Gastroesophageal sphincter (tissue), 4 donors: ENCODE measurements at regions not wholly inside any gene's neighbourhood (a gene's known extent, or its start where the extent isn't known, plus 50 kb on each side); places are given as distances from the start of the nearest gene placed in this dataset.
"Not testable (repeated sequence)": the region's sequence is repeated elsewhere in the genome, so short reads cannot be mapped to it uniquely, and the experiment has no call there.

Experiments
- ATAC-seq: fragments of 150-250 bp; one replicate; pipeline ENCODE4 v1.9.1; 2016; ENCODE audit warnings: mild to moderate bottlenecking, moderate library complexity
- H3K27ac ChIP-seq, 4 donors: fragments of 200-600 bp; sonication (generic) in 3 of 4; 1 replicate in 3 of 4; 2 replicates in 1 of 4; pipeline ENCODE4 v1.5.1; 2016 to 2019
- H3K27me3 ChIP-seq: fragments of 200-600 bp; sonication (generic); one replicate; pipeline ENCODE4 v1.5.1; 2019
- H3K36me3 ChIP-seq, 2 donors: fragments of 200-600 bp; sonication (generic); one replicate each; pipeline ENCODE4 v1.5.1; 2019; ENCODE audit warnings: control low read depth in 1 of 2
- H3K4me1 ChIP-seq, 3 donors: fragments of 200-600 bp; sonication (generic); 1 replicate in 2 of 3; 2 replicates in 1 of 3; pipeline ENCODE4 v1.5.1; 2016 to 2019; ENCODE audit warnings: control low read depth in 2 of 3
- H3K4me3 ChIP-seq, 2 donors: fragments of 200-600 bp; sonication (generic); one replicate each; pipeline ENCODE4 v1.5.1; 2019; ENCODE audit warnings: mild to moderate bottlenecking in 1 of 2, moderate library complexity in 1 of 2
- H3K9me3 ChIP-seq, 3 donors: fragments of 200-600 bp; sonication (generic); one replicate each; pipeline ENCODE4 v1.5.1; 2017 to 2019; ENCODE audit warnings: control low read depth in 2 of 3
- CTCF ChIP-seq, 4 experiments: fragments of 200-600 bp in 2 of 4; fragments of 450-650 bp in 2 of 4; sonication (generic) in 1 of 4; IDR thresholded peaks; one replicate each; pipeline ENCODE4 v1.5.1; 2017 to 2019; ENCODE audit warnings: antibody characterized with exemption in 4 of 4, mild to moderate bottlenecking in 2 of 4, moderate library complexity in 2 of 4
- EP300 ChIP-seq: sonication (generic); formaldehyde crosslinking; IDR thresholded peaks from one replicate; pipeline ENCODE4 v1.6.1; 2017; ENCODE audit warnings: antibody characterized with exemption, mild to moderate bottlenecking
- POLR2A ChIP-seq, 2 donors: fragments of 450-650 bp; IDR thresholded peaks; one replicate each; pipeline ENCODE4 v1.6.1; 2017; ENCODE audit warnings: antibody characterized with exemption in 2 of 2, mild to moderate bottlenecking in 2 of 2, moderate library complexity in 1 of 2
- POLR2AphosphoS5 ChIP-seq: sonication (generic); formaldehyde crosslinking; IDR thresholded peaks from one replicate; pipeline ENCODE4 v1.6.1; 2017; ENCODE audit warnings: antibody characterized with exemption
- WGBS, 2 donors: methylation state at CpG; one replicate each; pipeline ENCODE4 v1.1.5; 2018; ENCODE audit warnings: low coverage in 1 of 2; 5-methylcytosine and 5-hydroxymethylcytosine counted together

DNA sequence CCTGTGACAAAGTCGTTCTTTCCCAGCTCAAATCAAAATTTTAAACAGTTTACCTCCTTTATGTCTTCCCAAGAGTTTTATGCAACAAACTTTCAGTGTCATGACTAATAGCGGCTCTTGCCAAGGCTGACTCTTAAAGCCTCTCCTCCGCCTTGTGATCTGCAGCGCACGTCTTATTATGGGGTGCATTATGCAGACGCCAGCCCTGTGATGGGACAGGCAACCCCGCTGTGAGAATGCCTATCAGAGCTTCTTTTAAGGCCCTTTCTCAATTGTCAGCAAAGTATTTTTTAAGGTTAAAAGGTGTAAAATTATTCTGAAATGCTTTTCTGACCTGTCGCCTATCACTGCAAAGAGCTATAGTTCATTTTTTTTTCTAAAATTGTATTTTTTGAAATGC, 152.8 kb downstream of the SOX1 start:
- Histone ChIP-seq H3K36me3 (no peaks in the 10 kb centered on the region), H3K4me3 (no peak overlapping the region), H3K27ac (no peak overlapping the region), H3K4me1 (no peaks in the 10 kb centered on the region), H3K27me3 (peaks cover 53% of the 10 kb centered on the region), H3K9me3 (no peaks in the 10 kb centered on the region)
- 47 to 48% methylated on average over 3 to 8 of the region's 8 CpGs for WGBS, 2 donors
- TF ChIP-seq EP300 (no peak), POLR2AphosphoS5 (no peak)
- ATAC-seq = no peak

- no peaks in the 10 kb centered on the region for H3K4me1 ChIP-seq
- no peak overlapping the region for H3K4me3 ChIP-seq
- no peaks in the 10 kb centered on the region for H3K36me3 ChIP-seq
- no peaks in the 10 kb centered on the region for H3K9me3 ChIP-seq
- no peak for TF ChIP-seq POLR2A (IDR thresholded peaks at IDR 0.05)
- TF ChIP-seq POLR2AphosphoS5 = no peak
- no peak for TF ChIP-seq EP300
- TF ChIP-seq CTCF (IDR thresholded peaks at IDR 0.05) = no peak
- 70 to 93% methylated on average over 8 to 15 of the region's 15 CpGs for WGBS, 2 donors
- no peak for ATAC-seq
- no peak overlapping the region for H3K27ac ChIP-seq
- H3K27me3 ChIP-seq = peaks cover 55% of the 10 kb centered on the region
Observed at GRCh38 chr13:112220296-112220875, 153.4 kb downstream of the SOX1 start.

DNA sequence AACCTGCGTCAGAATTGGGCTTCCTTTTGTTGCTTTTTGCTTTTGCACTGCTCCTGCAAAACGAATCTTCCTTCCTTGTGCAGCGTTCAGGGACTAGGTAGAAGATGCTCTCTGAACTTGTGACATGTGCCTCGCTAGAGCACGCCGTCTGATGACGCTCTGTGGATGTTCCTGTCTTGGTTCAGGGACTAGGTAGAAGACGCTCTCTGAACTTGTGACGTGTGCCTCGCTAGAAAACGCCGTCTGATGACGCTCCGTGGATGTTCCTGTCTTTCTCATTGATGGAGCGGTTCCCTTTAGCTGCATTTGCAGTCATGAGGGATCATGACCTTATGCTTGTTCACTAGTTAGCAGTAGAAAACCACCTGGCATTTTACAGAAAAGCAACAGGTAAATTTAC, 154.0 kb downstream of the SOX1 start:
- ATAC-seq = no peak
- TF ChIP-seq EP300 = no peak
- TF ChIP-seq POLR2AphosphoS5 = no peak
- TF ChIP-seq CTCF (IDR thresholded peaks at IDR 0.05) = no peak
- Histone ChIP-seq H3K27ac (no peak overlapping the region), H3K36me3 (no peaks in the 10 kb centered on the region), H3K4me1 (no peaks in the 10 kb centered on the region), H3K9me3 (no peaks in the 10 kb centered on the region), H3K27me3 (peaks cover 55% of the 10 kb centered on the region), H3K4me3 (no peak overlapping the region)
- WGBS, 2 donors = 73 to 81% methylated on average over 7 to 9 of the region's 15 CpGs

DNA sequence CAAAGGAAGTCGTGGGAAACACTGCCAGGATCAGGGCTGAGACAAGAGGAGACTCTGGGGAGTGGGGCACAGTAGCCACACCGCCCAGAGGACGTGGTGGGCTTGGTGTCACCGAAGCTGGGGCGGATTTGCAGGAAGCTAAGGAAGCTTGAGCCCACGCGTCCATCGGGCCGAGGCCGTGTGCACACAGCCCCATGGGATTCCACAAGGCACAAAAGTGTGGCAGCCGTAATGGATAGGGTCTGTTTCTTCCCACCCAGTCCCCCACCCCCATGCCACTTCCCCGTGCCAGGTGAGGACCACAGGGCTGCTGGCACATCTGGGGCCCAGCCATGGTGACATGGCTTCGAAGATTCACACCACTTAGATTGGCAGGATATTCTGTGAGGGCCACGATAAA, 153.2 kb upstream of the SPACA7 start:
- no peaks in the 10 kb centered on the region for H3K36me3 ChIP-seq
- no peak for ATAC-seq
- no peaks in the 10 kb centered on the region for H3K4me1 ChIP-seq
- TF ChIP-seq POLR2A (IDR thresholded peaks at IDR 0.05) = no peak
- no peak for TF ChIP-seq EP300
- TF ChIP-seq CTCF (IDR thresholded peaks at IDR 0.05) = no peak
- TF ChIP-seq POLR2AphosphoS5 = no peak
- no peaks in the 10 kb centered on the region for H3K9me3 ChIP-seq
- no peak overlapping the region for H3K4me3 ChIP-seq
- peaks cover 43% of the 10 kb centered on the region for H3K27me3 ChIP-seq
- no peak overlapping the region for H3K27ac ChIP-seq
- 60 to 100% methylated on average over 1 to 2 of the region's 14 CpGs for WGBS, 2 donors

GRCh38 chr13:112223929-112224328, 152.2 kb upstream of the SPACA7 start:
- H3K27me3 ChIP-seq = peaks cover 42% of the 10 kb centered on the region
- not testable (repeated sequence) for H3K27ac ChIP-seq, H3K36me3 ChIP-seq, H3K4me3 ChIP-seq, H3K4me1 ChIP-seq, ATAC-seq, H3K9me3 ChIP-seq
- WGBS, 2 donors = 73 to 83% methylated on average over 6 to 8 of the region's 9 CpGs

DNA sequence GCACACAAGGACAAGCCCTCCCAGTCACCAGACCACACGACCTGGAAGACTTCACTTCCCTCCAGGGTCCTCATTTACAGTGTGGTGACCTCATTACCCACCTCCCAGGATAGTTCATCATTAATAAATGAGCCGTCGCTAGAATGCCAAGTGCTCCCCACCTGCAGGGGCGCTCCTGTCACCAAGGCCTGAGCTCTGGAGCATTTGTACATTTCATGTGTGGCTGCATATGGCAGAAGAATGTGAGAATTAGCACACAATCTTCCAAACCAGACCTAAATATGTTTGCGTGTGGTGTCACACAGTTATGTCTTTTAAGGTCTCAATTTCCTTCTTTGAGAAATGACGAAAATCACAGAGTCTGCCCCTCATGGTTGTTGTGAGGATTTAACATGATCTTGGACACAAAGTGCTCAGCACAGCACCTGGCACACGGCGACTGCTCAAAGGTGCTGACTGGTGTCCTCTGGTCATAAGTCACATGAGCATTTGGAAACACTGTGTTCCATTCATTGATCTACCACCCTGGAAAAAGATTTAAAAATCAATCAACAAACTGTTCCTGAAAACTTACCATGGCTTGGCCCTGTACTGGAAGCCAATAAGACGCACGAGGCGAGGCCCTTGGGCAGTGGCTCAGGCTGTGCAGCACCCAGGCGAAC, 150.6 kb upstream of the SPACA7 start:
- no peak for ATAC-seq

More for the DNA sequence above, 150.6 kb upstream of the SPACA7 start:
- TF ChIP-seq CTCF (IDR thresholded peaks at IDR 0.05) = no peak
- Histone ChIP-seq H3K4me3 (no peak overlapping the region), H3K36me3 (no peaks in the 10 kb centered on the region), H3K9me3 (no peaks in the 10 kb centered on the region), H3K4me1 (no peaks in the 10 kb centered on the region), H3K27me3 (peaks cover 47% of the 10 kb centered on the region), H3K27ac (no peak overlapping the region)
- WGBS, 2 donors = 69 to 79% methylated on average over 6 to 11 of the region's 12 CpGs
